Kidney (tissue), 13 donors: ENCODE measurements at regions not wholly inside any gene's neighbourhood (a gene's known extent, or its start where the extent isn't known, plus 50 kb on each side); places are given as distances from the start of the nearest gene placed in this dataset.

ENCODE experiments used
- DNase-seq, 5 donors: peaks; one replicate each; pipeline ENCODE4 v3.0.0-alpha.2; 2013 to 2020
- FAIRE-seq: peaks from 2 replicates; lab custom pipeline; 2012; peaks lifted over from hg19 to GRCh38; lab: Jason Lieb, UNC
- H3K27ac ChIP-seq, 2 donors: one replicate each; pipeline ENCODE4 v1.7.0; 2013; ENCODE audit warnings: low read depth in 2 of 2, low read length in 2 of 2, inconsistent platforms in 1 of 2
- H3K27me3 ChIP-seq: one replicate; pipeline ENCODE4 v1.7.1; 2013; ENCODE audit warnings: low read length, inconsistent platforms; ENCODE audit not compliant: control insufficient read depth, insufficient read depth
- H3K36me3 ChIP-seq, 3 donors: one replicate each; pipeline versions ENCODE4 v1.7.0 to v1.7.1; 2013; ENCODE audit warnings: low read length in 3 of 3, control low read depth in 1 of 3, inconsistent platforms in 1 of 3; ENCODE audit not compliant: insufficient read depth in 3 of 3, control insufficient read depth in 2 of 3
- H3K4me1 ChIP-seq, 3 donors: one replicate each; pipeline versions ENCODE4 v1.7.0 to v1.7.1; 2013; ENCODE audit warnings: low read length in 3 of 3, inconsistent platforms in 1 of 3, low read depth in 1 of 3; ENCODE audit not compliant: control insufficient read depth in 2 of 3, insufficient read depth in 2 of 3
- H3K4me3 ChIP-seq, 3 donors: one replicate each; pipeline versions ENCODE4 v1.7.0 to v1.8.1; 2013; ENCODE audit warnings: low read length in 3 of 3, control low read depth in 1 of 3, inconsistent platforms in 1 of 3
- H3K9ac ChIP-seq, 3 donors: one replicate each; pipeline versions ENCODE4 v1.7.0 to v1.7.1; 2013; ENCODE audit warnings: low read length in 3 of 3, control low read depth in 1 of 3, inconsistent platforms in 1 of 3
- H3K9me3 ChIP-seq, 3 donors: one replicate each; pipeline versions ENCODE4 v1.7.0 to v1.7.1; 2013; ENCODE audit warnings: low read length in 3 of 3, control low read depth in 1 of 3, inconsistent platforms in 1 of 3; ENCODE audit not compliant: control insufficient read depth in 2 of 3, insufficient read depth in 1 of 3
- CTCF ChIP-seq: IDR thresholded peaks from 3 replicates; pipeline ENCODE4 v1.5.1; 2012; ENCODE audit warnings: mild to moderate bottlenecking, moderate library complexity, borderline replicate concordance; ENCODE audit not compliant: insufficient read depth; ENCODE audit errors: extremely low read depth
- intact Hi-C: fragments of 100-400 bp; cut with DNase I; formaldehyde crosslinking; loops from one replicate; pipeline ENCODE4 v1.11.1; 2022
- donor health status: control.
- donor health status: control.
- donor health status: control.
- donor health status: control.
- donor health status: control.
- donor health status: DM: yes; HTN: yes; CAD: no.
- donor health status: Normal renal cell carcinoma (clear cell type).

GRCh38 chr2:217743407-217743806 is 259.4 kb downstream of the TNS1 start:
- TF ChIP-seq CTCF: no peak
- peaks cover 0 to 8% (median 0%) of the 10 kb centered on the region in 3 donors for H3K36me3 ChIP-seq
- no peak overlapping the region for H3K27ac ChIP-seq
- intact Hi-C loops: no loop called here
- FAIRE-seq (no peak), DNase-seq (peak in 1 of 5 donors; percentile 9)
- H3K4me1 ChIP-seq: peaks cover 0 to 2% (median 0%) of the 10 kb centered on the region in 3 donors
- H3K27me3 ChIP-seq: no peaks in the 10 kb centered on the region
- no peak overlapping the region for H3K9ac ChIP-seq
- H3K9me3 ChIP-seq: no peaks in the 10 kb centered on the region
- no peak overlapping the region for H3K4me3 ChIP-seq

- Histone ChIP-seq H3K27me3 (no peaks in the 10 kb centered on the region), H3K4me3 (no peak overlapping the region), H3K36me3 (peaks cover 0 to 8% (median 0%) of the 10 kb centered on the region in 3 donors), H3K27ac (no peak overlapping the region), H3K9me3 (no peaks in the 10 kb centered on the region), H3K9ac (no peak overlapping the region), H3K4me1 (peaks cover 0 to 2% (median 0%) of the 10 kb centered on the region in 3 donors)
- DNase-seq: peak in 1 of 5 donors; percentile 5
- FAIRE-seq: no peak
- TF ChIP-seq CTCF: no peak
- intact Hi-C loops: no loop called here
Measured at GRCh38 chr2:217742841-217743240, 260.0 kb downstream of the TNS1 start.

GRCh38 chr2:217742276-217742675 is 260.5 kb downstream of the TNS1 start:
- FAIRE-seq: no peak
- Histone ChIP-seq H3K4me3 (no peak overlapping the region), H3K9ac (no peak overlapping the region), H3K27ac (no peak overlapping the region), H3K36me3 (peaks cover 0 to 8% (median 0%) of the 10 kb centered on the region in 3 donors), H3K27me3 (no peaks in the 10 kb centered on the region), H3K4me1 (no peaks in the 10 kb centered on the region), H3K9me3 (no peaks in the 10 kb centered on the region)
- intact Hi-C loops: no loop called here
- peak in 1 of 5 donors; percentile 5 for DNase-seq
- no peak for TF ChIP-seq CTCF

GRCh38 chr2:217741381-217741955 is 261.3 kb downstream of the TNS1 start:
- intact Hi-C loops: no loop called here
- DNase-seq (peak in 1 of 5 donors; percentile 14), FAIRE-seq (no peak)
- peaks cover 0 to 8% (median 0%) of the 10 kb centered on the region in 3 donors for H3K36me3 ChIP-seq
- H3K9ac ChIP-seq: no peak overlapping the region
- H3K9me3 ChIP-seq: no peaks in the 10 kb centered on the region
- H3K27ac ChIP-seq: no peak overlapping the region
- H3K27me3 ChIP-seq: no peaks in the 10 kb centered on the region
- no peak overlapping the region for H3K4me3 ChIP-seq
- H3K4me1 ChIP-seq: peaks cover 0 to 3% (median 0%) of the 10 kb centered on the region in 3 donors
- TF ChIP-seq CTCF: no peak
